OCI-LY7 (cell line): ENCODE measurements at regions not wholly inside any gene's neighbourhood (a gene's known extent, or its start where the extent isn't known, plus 50 kb on each side); places are given as distances from the start of the nearest gene placed in this dataset.

Experiments used
- CTCF ChIP-seq: fragments of 200-600 bp; sonication (generic); conservative IDR thresholded peaks from 2 replicates; pipeline ENCODE4 v1.5.1; 2014; ENCODE audit warnings: mild to moderate bottlenecking, antibody characterized with exemption, low read length, moderate library complexity, mixed read lengths
- EZH2phosphoT487 ChIP-seq: fragments of 200-600 bp; sonication (generic); IDR thresholded peaks from 2 replicates; pipeline ENCODE4 v1.6.1; 2018; ENCODE audit warnings: low read depth, borderline replicate concordance, mild to moderate bottlenecking, mixed run types, antibody characterized with exemption, low read length, moderate library complexity, mixed read lengths

- TF ChIP-seq CTCF, result no peak
- TF ChIP-seq EZH2phosphoT487, result no peak
These were observed 687.4 kb upstream of the SYT4 start for GRCh38 chr18:43964666-43965065.
